ENCODE measurements at regions not wholly inside any gene's neighbourhood (a gene's known extent, or its start where the extent isn't known, plus 50 kb on each side); places are given as distances from the start of the nearest gene placed in this dataset.

DNA sequence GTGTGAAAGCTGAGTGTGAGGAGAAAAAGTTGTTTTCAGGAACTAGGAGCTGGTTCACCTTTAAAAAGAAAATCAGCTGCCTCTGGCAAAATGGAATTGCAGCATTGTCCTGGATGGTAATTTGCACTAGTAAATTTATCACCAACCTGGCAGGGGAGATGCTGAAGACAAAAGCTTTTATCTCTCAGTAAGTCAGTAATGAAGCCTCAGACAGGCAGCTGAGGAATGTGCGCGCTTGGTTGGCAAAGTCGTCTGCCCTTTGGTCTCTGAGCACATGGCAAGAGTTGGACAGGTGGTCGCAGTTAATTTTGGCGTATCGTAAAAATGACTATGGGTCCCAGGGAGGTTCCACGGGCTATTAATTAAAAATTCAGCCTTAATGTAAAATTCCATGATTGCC lies 131.9 kb downstream of the BACH1 start:
- TF ChIP-seq CTCF (IDR thresholded peaks at IDR 0.05) = no peak
- TF ChIP-seq POLR2AphosphoS5 (IDR thresholded peaks at IDR 0.05) = no peak
- no peak for TF ChIP-seq POLR2A (IDR thresholded peaks at IDR 0.05)
- no peak for TF ChIP-seq EP300 (IDR thresholded peaks at IDR 0.05)
